H9 (cell line): ENCODE measurements at regions not wholly inside any gene's neighbourhood (a gene's known extent, or its start where the extent isn't known, plus 50 kb on each side); places are given as distances from the start of the nearest gene placed in this dataset.

Experiments
- DNase-seq: peaks from one replicate; pipeline ENCODE4 v3.0.0-alpha.2; 2017
- H2AFZ ChIP-seq: one replicate; pipeline ENCODE4 v1.6.1; 2013; ENCODE audit warnings: mild to moderate bottlenecking, low read length, control low read depth, moderate library complexity
- H2AK5ac ChIP-seq: 2 replicates; pipeline ENCODE4 v1.6.1; 2013; ENCODE audit warnings: low read length, control low read depth, mixed read lengths; ENCODE audit not compliant: insufficient read length
- H2BK120ac ChIP-seq: one replicate; pipeline ENCODE4 v1.6.1; 2013; ENCODE audit warnings: low read depth, mild to moderate bottlenecking, low read length, control low read depth, inconsistent platforms; ENCODE audit not compliant: poor library complexity, severe bottlenecking
- H2BK12ac ChIP-seq: 2 replicates; pipeline ENCODE4 v1.6.1; 2013; ENCODE audit warnings: low read length, control low read depth, mixed read lengths, low read depth; ENCODE audit not compliant: insufficient read length
- H2BK15ac ChIP-seq: 2 replicates; pipeline ENCODE4 v1.6.1; 2013; ENCODE audit warnings: low read depth, low read length, control low read depth
- H2BK20ac ChIP-seq: one replicate; pipeline ENCODE4 v1.6.1; 2013; ENCODE audit warnings: low read depth, mild to moderate bottlenecking, low read length, control low read depth, inconsistent platforms; ENCODE audit not compliant: poor library complexity, severe bottlenecking
- H2BK5ac ChIP-seq: 2 replicates; pipeline ENCODE4 v1.6.1; 2013; ENCODE audit warnings: low read length, control low read depth, mixed read lengths; ENCODE audit not compliant: insufficient read length
- H3K14ac ChIP-seq: 2 replicates; pipeline ENCODE4 v1.6.1; 2013; ENCODE audit warnings: low read length, control low read depth; ENCODE audit not compliant: insufficient read depth
- H3K18ac ChIP-seq: 2 replicates; pipeline ENCODE4 v1.6.1; 2013; ENCODE audit warnings: low read depth, mild to moderate bottlenecking, mixed read lengths, low read length, control low read depth; ENCODE audit not compliant: insufficient read length
- H3K23ac ChIP-seq: 2 replicates; pipeline ENCODE4 v1.6.1; 2013; ENCODE audit warnings: low read length, control low read depth, mixed read lengths, low read depth; ENCODE audit not compliant: insufficient read length
- H3K23me2 ChIP-seq: 2 replicates; pipeline ENCODE4 v1.6.1; 2013; ENCODE audit warnings: low read depth, mild to moderate bottlenecking, mixed read lengths, low read length, control low read depth; ENCODE audit not compliant: insufficient read length, poor library complexity, severe bottlenecking
- H3K27ac ChIP-seq: 2 replicates; pipeline ENCODE4 v1.5.1; 2013; ENCODE audit warnings: low read length, control low read depth, mixed read lengths, low read depth; ENCODE audit not compliant: insufficient read length
- H3K27me3 ChIP-seq: 2 replicates; pipeline ENCODE4 v1.6.1; 2013; ENCODE audit warnings: low read length, control low read depth, inconsistent platforms; ENCODE audit not compliant: insufficient read depth
- H3K4ac ChIP-seq: 2 replicates; pipeline ENCODE4 v1.6.1; 2013; ENCODE audit warnings: low read depth, mild to moderate bottlenecking, control low read depth, inconsistent platforms, low read length, moderate library complexity
- H3K4me1 ChIP-seq: 2 replicates; pipeline ENCODE4 v1.6.1; 2013; ENCODE audit warnings: low read length, control low read depth, inconsistent platforms; ENCODE audit not compliant: insufficient read depth
- H3K4me2 ChIP-seq: 2 replicates; pipeline ENCODE4 v1.6.1; 2013; ENCODE audit warnings: low read length, control low read depth, mixed read lengths; ENCODE audit not compliant: insufficient read length, insufficient read depth
- H3K56ac ChIP-seq: 2 replicates; pipeline ENCODE4 v1.6.1; 2013; ENCODE audit warnings: low read depth, mild to moderate bottlenecking, mixed read lengths, low read length, control low read depth; ENCODE audit not compliant: insufficient read length
- H3K79me1 ChIP-seq: 2 replicates; pipeline ENCODE4 v1.6.1; 2013; ENCODE audit warnings: low read depth, mild to moderate bottlenecking, moderate library complexity, low read length, control low read depth, inconsistent platforms; ENCODE audit not compliant: insufficient read depth, poor library complexity, severe bottlenecking
- H3K79me2 ChIP-seq: 2 replicates; pipeline ENCODE4 v1.6.1; 2013; ENCODE audit warnings: low read length, control low read depth, inconsistent platforms; ENCODE audit not compliant: insufficient read depth
- H3K9ac ChIP-seq: 2 replicates; pipeline ENCODE4 v1.6.1; 2013; ENCODE audit warnings: low read length, control low read depth, mixed read lengths; ENCODE audit not compliant: insufficient read length; ENCODE audit errors: extremely low read depth
- H3K9me3 ChIP-seq: one replicate; pipeline ENCODE4 v1.6.1; 2013; ENCODE audit warnings: low read depth, low read length, inconsistent platforms; ENCODE audit not compliant: control insufficient read depth
- H3T11ph ChIP-seq: one replicate; pipeline ENCODE4 v1.6.1; 2013; ENCODE audit warnings: mild to moderate bottlenecking, low read length, control low read depth, inconsistent platforms
- H4K20me1 ChIP-seq: one replicate; pipeline ENCODE4 v1.6.1; 2013; ENCODE audit not compliant: control insufficient read depth, insufficient read length, insufficient read depth
- H4K5ac ChIP-seq: 2 replicates; pipeline ENCODE4 v1.6.1; 2013; ENCODE audit warnings: low read depth, mild to moderate bottlenecking, mixed read lengths, low read length, control low read depth; ENCODE audit not compliant: insufficient read length
- H4K8ac ChIP-seq: replicated peaks from 2 replicates; pipeline ENCODE4 v1.6.1; 2013; ENCODE audit warnings: low read length, control low read depth, mixed read lengths, low read depth; ENCODE audit not compliant: insufficient read length
- H4K91ac ChIP-seq: 2 replicates; pipeline ENCODE4 v1.6.1; 2013; ENCODE audit warnings: low read depth, mild to moderate bottlenecking, moderate library complexity, mixed read lengths, low read length, control low read depth; ENCODE audit not compliant: insufficient read length
- H3K27ac Mint-ChIP-seq, 3 experiments: 2 replicates in 2 of 3; 3 replicates in 1 of 3; pipeline ENCODE4 v1.8.0; 2020 to 2021; ENCODE audit warnings: mixed read lengths in 3 of 3, mild to moderate bottlenecking in 1 of 3, moderate library complexity in 1 of 3
- H3K27me3 Mint-ChIP-seq: 2 replicates; pipeline ENCODE4 v1.8.0; 2021; ENCODE audit warnings: low read depth, mild to moderate bottlenecking, moderate library complexity, mixed read lengths
- H3K36me3 Mint-ChIP-seq, 3 experiments: 2 replicates in 2 of 3; 3 replicates in 1 of 3; pipeline ENCODE4 v1.8.0; 2020 to 2021; ENCODE audit warnings: low read depth in 3 of 3, mixed read lengths in 3 of 3; ENCODE audit not compliant: insufficient read depth in 1 of 3
- H3K4me1 Mint-ChIP-seq, 2 experiments: 2 replicates each; pipeline ENCODE4 v1.8.0; 2020; ENCODE audit warnings: mixed read lengths in 2 of 2
- H3K4me3 Mint-ChIP-seq, 2 experiments: 2 replicates in 1 of 2; 3 replicates in 1 of 2; pipeline ENCODE4 v1.8.0; 2020 to 2021; ENCODE audit warnings: mild to moderate bottlenecking in 2 of 2, mixed read lengths in 2 of 2, moderate library complexity in 1 of 2
- H3K9me3 Mint-ChIP-seq, 2 experiments: 2 replicates in 1 of 2; 3 replicates in 1 of 2; pipeline ENCODE4 v1.8.0; 2020; ENCODE audit warnings: mild to moderate bottlenecking in 2 of 2, mixed read lengths in 2 of 2, moderate library complexity in 1 of 2
- CTCF ChIP-seq: fragments of 200-600 bp; sonication (generic); conservative IDR thresholded peaks from 3 replicates; pipeline ENCODE4 v1.8.0; 2021; ENCODE audit warnings: antibody characterized with exemption, mild to moderate bottlenecking
- WGBS: extraction: QIAGEN DNeasy Blood & Tissue Kit; methylation state at CpG from one replicate; pipeline ENCODE4 v1.1.7; 2013; ENCODE audit warnings: missing lambda C conversion rate, low lambda C conversion rate, mixed read lengths; ENCODE audit not compliant: insufficient read length; ENCODE audit errors: extremely low coverage; 5-methylcytosine and 5-hydroxymethylcytosine counted together

GRCh38 chr13:89568276-89568675 lies 1779.2 kb upstream of the MIR17HG start:
- Histone ChIP-seq H3K9me3 (no peaks in the 10 kb centered on the region), H3K79me1 (no peaks in the 10 kb centered on the region), H3K4me1 (no peaks in the 10 kb centered on the region), H3K79me2 (no peaks in the 10 kb centered on the region), H3T11ph (no peak overlapping the region), H3K27ac (no peak overlapping the region), H3K14ac (no peak overlapping the region), H3K4me2 (no peak overlapping the region), H3K18ac (no peak overlapping the region), H2BK120ac (no peak overlapping the region), H3K4ac (no peak overlapping the region), H4K20me1 (no peaks in the 10 kb centered on the region), H2BK20ac (no peak overlapping the region), H3K27me3 (no peaks in the 10 kb centered on the region), H4K5ac (no peak overlapping the region), H4K8ac (no peak overlapping the region), H2BK15ac (no peak overlapping the region), H3K23me2 (no peaks in the 10 kb centered on the region), H2AK5ac (no peak overlapping the region), H2AFZ (no peak overlapping the region), H2BK5ac (no peak overlapping the region), H4K91ac (no peak overlapping the region), H3K9ac (no peak overlapping the region), H3K23ac (no peak overlapping the region), H2BK12ac (no peak overlapping the region), H3K56ac (no peak overlapping the region)
- TF ChIP-seq CTCF, result no peak
- Mint-ChIP-seq H3K36me3 (peaks cover 11 to 28% (median 13%) of the 10 kb centered on the region in 3 experiments), H3K27ac (no peak overlapping the region), H3K9me3 (peaks cover 29 to 30% of the 10 kb centered on the region in 2 experiments), H3K27me3 (no peaks in the 10 kb centered on the region), H3K4me3 (no peak overlapping the region), H3K4me1 (no peaks in the 10 kb centered on the region)
- WGBS, result no CpG with 5 or more reads among the region's 2 CpGs
- no peak for DNase-seq
